HG02943 (cell line): ENCODE measurements at regions not wholly inside any gene's neighbourhood (a gene's known extent, or its start where the extent isn't known, plus 50 kb on each side); places are given as distances from the start of the nearest gene placed in this dataset.
"Not testable (repeated sequence)": the region's sequence is repeated elsewhere in the genome, so short reads cannot be mapped to it uniquely, and the experiment has no call there.

Experiments used
- ATAC-seq: cut with Tn5 transposase; IDR thresholded peaks from one replicate; pipeline ENCODE4 v1.9.1; 2021; ENCODE audit warnings: mild to moderate bottlenecking, low read depth, moderate library complexity; ENCODE audit not compliant: unreplicated experiment

- ATAC-seq = no peak
Measured at GRCh38 chr2:131584380-131584779, 56.7 kb downstream of the CCDC74A start.

DNA sequence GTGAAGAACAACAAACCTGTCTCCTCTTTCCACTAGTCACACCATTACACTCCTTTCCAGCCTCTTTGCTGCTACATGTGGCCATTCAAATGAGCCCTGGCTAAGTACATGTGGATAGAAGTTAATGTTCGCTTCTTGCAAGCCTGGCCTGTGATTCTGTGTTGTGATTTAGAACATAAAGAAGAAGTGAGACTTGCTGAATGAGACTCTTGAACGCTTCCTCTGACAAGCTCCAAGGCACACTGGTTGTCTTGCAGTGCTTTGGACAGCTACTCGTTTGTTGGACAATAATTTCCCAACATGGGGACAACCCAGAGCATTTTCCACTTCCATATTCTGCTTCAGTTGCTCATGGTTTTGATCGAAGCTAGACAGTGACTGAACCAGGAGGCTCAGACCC lies 57.3 kb downstream of the CCDC74A start:
- ATAC-seq = no peak

DNA sequence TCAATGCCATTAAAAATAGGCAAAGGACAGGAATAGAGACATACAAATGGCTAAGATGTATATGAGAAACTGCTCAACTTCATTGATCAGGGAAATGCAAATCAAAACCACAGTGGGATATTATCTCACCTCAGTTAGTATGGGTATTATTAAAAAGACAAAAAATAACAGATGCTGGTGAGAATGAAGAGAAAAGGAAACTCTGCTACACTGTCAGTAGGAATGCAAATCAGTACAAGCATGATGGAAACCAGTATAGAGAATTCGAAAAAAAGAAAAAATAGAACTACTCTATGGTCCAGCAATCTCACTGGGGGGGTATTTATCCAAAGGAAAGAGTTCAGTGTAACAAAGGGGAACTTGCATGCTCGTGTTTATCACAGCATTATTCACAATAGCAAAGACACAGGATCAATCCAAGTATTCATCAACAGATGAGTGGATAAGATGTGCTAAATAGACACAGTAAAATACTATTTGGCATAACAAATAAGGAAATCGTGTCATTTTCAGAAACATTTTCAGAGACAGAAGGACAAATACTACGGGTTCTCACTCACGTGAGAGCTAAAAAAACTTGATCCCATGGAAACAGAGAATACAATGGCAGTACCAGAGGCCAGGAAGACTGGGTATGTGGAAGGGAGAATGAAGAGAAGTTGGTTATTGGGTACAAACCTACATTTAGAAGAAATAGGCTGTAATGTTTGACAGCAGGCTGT lies 60.6 kb downstream of the CCDC74A start:
- peak; percentile 76 for ATAC-seq

DNA sequence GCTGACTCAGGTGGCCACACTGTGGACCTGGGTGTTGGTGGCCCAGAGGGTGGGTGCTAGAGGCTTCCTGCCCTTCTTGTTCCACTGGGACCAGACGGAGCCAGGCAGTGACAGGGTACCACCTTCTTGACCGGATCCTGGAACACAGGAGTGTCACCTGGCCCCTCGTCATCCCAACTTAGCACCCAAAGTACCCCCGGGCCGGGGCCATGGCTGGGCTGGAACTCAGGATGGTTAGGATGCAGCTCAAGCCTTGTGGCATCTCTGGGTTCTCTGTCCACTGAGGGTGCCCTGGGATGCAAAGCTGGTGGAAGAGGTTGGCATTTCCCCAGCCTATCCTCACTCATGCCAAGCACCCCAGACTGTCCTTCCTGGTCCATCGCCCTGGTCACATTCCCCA lies 61.4 kb downstream of the CCDC74A start:
- ATAC-seq = not testable (repeated sequence)

- no peak for ATAC-seq
Measured at GRCh38 chr2:131590366-131590765, 62.7 kb downstream of the CCDC74A start.

GRCh38 chr2:131590896-131591295 lies 63.2 kb downstream of the CCDC74A start:
- ATAC-seq = no peak

DNA sequence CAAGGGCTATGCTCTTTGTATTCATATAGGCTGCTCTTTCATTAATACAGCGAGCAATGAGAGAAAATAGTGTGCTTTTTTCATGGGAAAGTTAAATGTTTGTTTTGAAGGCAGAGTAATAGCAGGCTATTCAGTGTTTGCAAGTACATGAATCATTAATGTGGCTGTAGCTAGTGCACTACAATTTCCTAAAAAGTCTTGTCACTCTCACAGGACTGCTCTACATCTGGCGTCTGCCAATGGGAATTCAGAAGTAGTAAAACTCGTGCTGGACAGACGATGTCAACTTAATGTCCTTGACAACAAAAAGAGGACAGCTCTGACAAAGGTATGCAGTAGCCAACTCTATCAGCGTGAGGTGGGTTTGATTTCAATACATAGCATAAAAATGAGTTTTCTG lies 68.9 kb downstream of the CCDC74A start:
- ATAC-seq = not testable (repeated sequence)

- not testable (repeated sequence) for ATAC-seq
Measured at GRCh38 chr2:131602444-131602843, 74.8 kb downstream of the CCDC74A start.

- ATAC-seq = not testable (repeated sequence)
Measured at GRCh38 chr2:131604652-131605051, 77.0 kb downstream of the CCDC74A start.

DNA sequence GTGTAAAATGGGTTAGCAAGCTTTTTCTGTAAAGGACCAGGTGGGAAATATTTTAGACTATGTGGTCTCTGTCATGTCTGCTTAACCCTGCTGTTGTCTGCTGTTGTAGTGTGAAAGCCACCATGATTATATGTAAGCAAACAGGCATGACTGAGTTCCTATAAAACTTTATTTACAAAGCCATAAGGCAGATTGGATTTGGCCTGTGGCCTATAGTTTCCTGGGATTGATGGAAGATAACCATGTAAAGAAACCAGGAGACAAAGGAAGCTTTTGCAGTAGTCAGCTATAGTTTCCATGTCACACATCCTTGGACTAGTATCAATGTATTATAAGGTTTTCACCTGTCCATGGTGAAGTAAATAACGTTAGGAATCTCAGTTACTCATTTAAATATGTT lies 78.7 kb downstream of the CCDC74A start:
- ATAC-seq = not testable (repeated sequence)

DNA sequence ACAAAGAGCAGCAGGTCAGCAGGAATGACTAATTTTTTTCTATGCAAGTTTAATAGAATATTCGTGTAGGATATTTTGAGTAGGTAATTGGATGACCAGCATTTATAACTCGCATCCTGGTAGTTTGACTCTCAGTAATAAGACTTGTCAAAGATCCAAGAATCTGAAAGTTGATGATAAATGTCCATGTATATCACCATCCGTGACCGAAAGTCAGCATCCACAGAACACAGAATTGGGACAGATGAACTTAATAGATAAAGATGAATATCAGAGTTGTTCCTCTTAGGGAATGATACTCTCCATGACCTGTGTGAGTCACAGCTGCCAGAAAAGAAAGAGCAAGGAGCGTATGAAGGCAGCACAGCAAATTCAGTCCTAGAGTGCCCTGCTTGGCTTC lies 79.4 kb downstream of the CCDC74A start:
- ATAC-seq = not testable (repeated sequence)

DNA sequence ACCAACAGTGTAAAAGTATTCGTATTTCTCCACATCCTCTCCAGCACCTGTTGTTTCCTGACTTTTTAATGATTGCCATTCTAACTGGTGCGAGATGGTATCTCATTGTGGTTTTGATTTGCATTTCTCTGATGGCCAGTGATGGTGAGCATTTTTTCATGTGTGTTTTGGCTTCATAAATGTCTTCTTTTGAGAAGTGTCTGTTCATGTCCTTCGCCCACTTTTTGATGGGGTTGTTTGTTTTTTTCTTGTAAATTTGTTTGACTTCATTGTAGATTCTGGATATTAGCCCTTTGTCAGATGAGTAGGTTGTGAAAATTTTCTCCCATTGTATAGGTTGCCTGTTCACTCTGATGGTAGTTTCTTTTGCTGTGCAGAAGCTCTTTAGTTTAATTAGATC lies 86.9 kb downstream of the CCDC74A start:
- not testable (repeated sequence) for ATAC-seq

GRCh38 chr2:131618320-131618719 lies 90.6 kb downstream of the CCDC74A start:
- not testable (repeated sequence) for ATAC-seq

GRCh38 chr2:131622874-131623273 lies 95.2 kb downstream of the CCDC74A start:
- ATAC-seq = not testable (repeated sequence)

GRCh38 chr2:131626011-131626410 lies 98.3 kb downstream of the CCDC74A start:
- ATAC-seq = not testable (repeated sequence)

DNA sequence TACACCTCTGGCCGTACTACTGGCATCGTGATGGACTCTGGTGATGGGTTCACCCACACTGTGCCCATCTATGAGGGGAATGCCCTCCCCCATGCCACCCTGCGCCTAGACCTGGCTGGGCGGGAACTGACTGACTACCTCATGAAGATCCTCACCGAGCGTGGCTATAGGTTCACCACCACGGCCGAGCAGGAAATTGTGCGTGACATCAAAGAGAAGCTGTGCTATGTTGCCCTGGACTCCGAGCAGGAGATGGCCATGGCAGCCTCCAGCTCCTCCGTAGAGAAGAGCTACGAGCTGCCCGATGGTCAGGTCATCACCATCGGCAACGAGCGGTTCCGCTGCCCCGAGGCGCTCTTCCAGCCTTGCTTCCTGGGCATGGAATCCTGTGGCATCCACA lies 98.9 kb downstream of the CCDC74A start:
- not testable (repeated sequence) for ATAC-seq

DNA sequence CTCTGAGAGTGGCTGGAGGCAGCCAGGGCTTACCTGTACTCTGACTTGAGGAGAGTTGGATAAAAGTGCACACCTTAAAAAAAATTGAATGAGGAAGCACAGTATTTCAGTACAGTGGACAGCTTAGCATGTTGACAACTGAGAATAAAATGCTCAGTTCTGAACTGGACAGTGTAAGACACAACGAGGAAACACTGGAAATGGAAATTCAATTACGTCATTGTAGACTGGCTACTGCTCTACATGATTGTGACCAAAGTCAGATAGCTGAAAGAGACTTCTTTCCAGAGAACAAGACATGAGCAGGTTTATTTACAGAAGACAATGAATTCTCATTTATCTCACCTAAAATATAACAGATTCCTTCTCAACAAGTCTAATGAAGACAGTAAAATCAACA lies 100.1 kb downstream of the CCDC74A start:
- not testable (repeated sequence) for ATAC-seq

- not testable (repeated sequence) for ATAC-seq
Measured at GRCh38 chr2:131631648-131632047, 104.0 kb downstream of the CCDC74A start.

GRCh38 chr2:131633405-131633804 lies 105.7 kb downstream of the CCDC74A start:
- not testable (repeated sequence) for ATAC-seq

DNA sequence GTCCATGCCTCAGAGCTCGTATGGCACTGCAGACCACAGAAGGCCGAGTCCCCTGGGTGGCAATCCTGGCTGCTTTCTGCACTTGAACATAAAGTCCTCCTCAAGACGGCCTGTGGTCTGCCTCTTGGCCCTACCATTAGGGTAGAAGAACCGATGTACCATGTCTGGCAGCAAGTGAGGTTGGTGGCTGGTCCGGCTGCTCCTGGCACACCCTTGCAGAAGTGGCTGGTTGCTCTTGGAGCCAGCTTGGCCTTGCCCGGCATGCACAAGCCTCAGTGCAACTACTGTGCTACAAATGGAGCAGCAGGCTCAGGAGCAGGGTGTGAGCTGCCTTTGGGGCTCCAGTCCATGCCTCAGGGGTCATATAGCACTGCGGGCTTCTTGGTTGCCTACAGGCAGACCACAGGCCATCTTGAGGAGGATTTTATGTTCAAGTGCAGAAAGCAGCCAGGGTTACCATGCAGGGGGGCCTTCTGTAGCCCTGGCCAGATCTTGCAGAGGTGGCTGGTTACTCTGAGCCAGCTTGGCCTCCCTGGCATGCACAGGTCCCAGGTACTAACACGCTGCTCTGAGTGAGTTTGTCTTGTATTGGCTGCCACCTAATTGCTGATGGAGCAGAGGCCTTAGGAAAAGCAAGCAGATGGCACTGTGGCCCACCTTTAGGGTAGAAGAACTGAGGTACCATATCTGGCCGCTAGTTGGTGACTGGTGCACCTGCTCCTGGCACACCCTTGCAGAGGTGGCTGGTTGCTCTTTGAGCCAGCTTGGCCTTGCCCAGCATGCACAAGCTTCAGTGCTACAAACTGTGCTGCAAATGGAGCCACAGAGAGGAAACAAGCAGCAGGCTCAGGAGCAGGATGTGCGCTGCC lies 106.4 kb downstream of the CCDC74A start:
- ATAC-seq = not testable (repeated sequence)

- ATAC-seq = no peak
Measured at GRCh38 chr2:131635611-131636010, 107.9 kb downstream of the CCDC74A start.
